GM23338 (cell line): ENCODE measurements at regions not wholly inside any gene's neighbourhood (a gene's known extent, or its start where the extent isn't known, plus 50 kb on each side); places are given as distances from the start of the nearest gene placed in this dataset.

Experiments
- ATAC-seq: fragments of 200-7000 bp; cut with Tn5 transposase; 3 replicates; pipeline ENCODE4 v1.9.1; 2020
- DNase-seq: peaks from one replicate; pipeline ENCODE4 v3.0.0-alpha.2; 2015; ENCODE audit warnings: low spot score
- H2AFZ ChIP-seq: fragments of 200-600 bp; sonication (generic); 2 replicates; pipeline ENCODE4 v1.8.0; 2016; ENCODE audit warnings: antibody characterized with exemption, mild to moderate bottlenecking, moderate library complexity
- H3F3A ChIP-seq: fragments of 200-600 bp; sonication (generic); replicated peaks from 2 replicates; pipeline ENCODE4 v1.8.0; 2017; ENCODE audit warnings: antibody characterized with exemption, mixed run types, low read depth
- H3K27ac ChIP-seq: fragments of 200-600 bp; sonication (generic); 2 replicates; pipeline ENCODE4 v1.6.1; 2016; ENCODE audit warnings: low read depth
- H3K27me3 ChIP-seq: fragments of 200-600 bp; sonication (generic); 2 replicates; pipeline ENCODE4 v1.8.0; 2016; ENCODE audit warnings: mild to moderate bottlenecking, mixed run types, moderate library complexity; ENCODE audit not compliant: insufficient read depth
- H3K36me3 ChIP-seq: fragments of 200-600 bp; sonication (generic); 2 replicates; pipeline ENCODE4 v1.8.0; 2016; ENCODE audit warnings: mild to moderate bottlenecking; ENCODE audit not compliant: insufficient read depth
- H3K4me1 ChIP-seq: fragments of 200-600 bp; sonication (generic); 2 replicates; pipeline ENCODE4 v1.8.0; 2016; ENCODE audit warnings: mild to moderate bottlenecking, moderate library complexity; ENCODE audit not compliant: insufficient read depth
- H3K4me2 ChIP-seq: fragments of 200-600 bp; sonication (generic); 2 replicates; pipeline ENCODE4 v1.7.1; 2017; ENCODE audit warnings: mixed run types
- H3K4me3 ChIP-seq: fragments of 200-600 bp; sonication (generic); 2 replicates; pipeline ENCODE4 v1.6.1; 2016; ENCODE audit warnings: mixed run types
- H3K79me2 ChIP-seq: fragments of 200-600 bp; sonication (generic); replicated peaks from 2 replicates; pipeline ENCODE4 v1.8.0; 2017; ENCODE audit warnings: mild to moderate bottlenecking; ENCODE audit not compliant: insufficient read depth
- H3K9me2 ChIP-seq: fragments of 200-600 bp; sonication (generic); 2 replicates; pipeline ENCODE4 v1.8.0; 2017; ENCODE audit not compliant: insufficient read depth
- H4K20me1 ChIP-seq: fragments of 200-600 bp; sonication (generic); replicated peaks from 2 replicates; pipeline ENCODE4 v1.8.0; 2017; ENCODE audit warnings: mild to moderate bottlenecking; ENCODE audit not compliant: insufficient read depth
- H3K27ac Mint-ChIP-seq: 2 replicates; pipeline ENCODE4 v1.8.0; 2020; ENCODE audit warnings: inconsistent platforms, mild to moderate bottlenecking, moderate library complexity, mixed read lengths
- H3K27me3 Mint-ChIP-seq: 3 replicates; pipeline ENCODE4 v1.8.0; 2022; ENCODE audit warnings: low read depth, mild to moderate bottlenecking, moderate library complexity, mixed read lengths, inconsistent platforms; ENCODE audit not compliant: insufficient read depth, poor library complexity
- H3K36me3 Mint-ChIP-seq: 3 replicates; pipeline ENCODE4 v1.8.0; 2021; ENCODE audit warnings: low read depth, mild to moderate bottlenecking, inconsistent platforms, moderate library complexity, mixed read lengths
- H3K4me1 Mint-ChIP-seq: 3 replicates; pipeline ENCODE4 v1.8.0; 2020; ENCODE audit warnings: mild to moderate bottlenecking, inconsistent platforms, mixed read lengths
- H3K4me3 Mint-ChIP-seq: 3 replicates; pipeline ENCODE4 v1.8.0; 2021; ENCODE audit warnings: moderate library complexity, mild to moderate bottlenecking, inconsistent platforms, mixed read lengths
- H3K9me3 Mint-ChIP-seq: 3 replicates; pipeline ENCODE4 v1.8.0; 2020; ENCODE audit warnings: moderate library complexity, mild to moderate bottlenecking, inconsistent platforms, mixed read lengths
- ETS1 ChIP-seq: IDR thresholded peaks from 2 replicates; pipeline ENCODE4 v1.6.1; 2016; ENCODE audit warnings: antibody characterized with exemption
- EZH2 ChIP-seq: fragments of 200-600 bp; sonication (generic); IDR thresholded peaks from one replicate; pipeline ENCODE4 v1.8.0; 2017; ENCODE audit warnings: antibody characterized with exemption, mild to moderate bottlenecking, low read depth; ENCODE audit not compliant: unreplicated experiment
- JUNB ChIP-seq: IDR thresholded peaks from one replicate; pipeline ENCODE4 v1.6.1; 2016; ENCODE audit warnings: antibody characterized with exemption; ENCODE audit not compliant: unreplicated experiment
- NANOG ChIP-seq: IDR thresholded peaks from 2 replicates; pipeline ENCODE4 v1.6.1; 2016; ENCODE audit warnings: antibody characterized with exemption, borderline replicate concordance
- POLR2AphosphoS5 ChIP-seq: IDR thresholded peaks from 2 replicates; pipeline ENCODE4 v1.6.1; 2016; ENCODE audit warnings: antibody characterized with exemption, low read depth
- STAT1 ChIP-seq: IDR thresholded peaks from one replicate; pipeline ENCODE4 v1.6.1; 2016; ENCODE audit warnings: antibody characterized with exemption; ENCODE audit not compliant: unreplicated experiment
- ZNF114 ChIP-seq: fragments of 250-450 bp; sonication (Bioruptor Pico); IDR thresholded peaks from 2 replicates; pipeline ENCODE4 v1.5.0; 2020; ENCODE audit warnings: mild to moderate bottlenecking, moderate library complexity
- ZNF331 ChIP-seq: fragments of 250-450 bp; sonication (Bioruptor Pico); IDR thresholded peaks from 2 replicates; pipeline ENCODE4 v1.5.0; 2020; ENCODE audit warnings: low read depth, mild to moderate bottlenecking, moderate library complexity
- TF ChIP-seq, protein P1 (sequence below): IDR thresholded peaks from one replicate; pipeline ENCODE4 v1.6.1; 2018; ENCODE audit warnings: antibody characterized with exemption; ENCODE audit not compliant: unreplicated experiment

GRCh38 chr20:63104312-63105181, 97.8 kb upstream of the BHLHE23 start:
- H3K4me2 ChIP-seq = no peak overlapping the region
- H3K79me2 ChIP-seq = no peaks in the 10 kb centered on the region
- no peak overlapping the region for H3K4me3 ChIP-seq
- Mint-ChIP-seq H3K4me1 (peaks cover 4% of the 10 kb centered on the region; the same call in 2 of the 3 replicates), H3K9me3 (peaks cover 10% of the 10 kb centered on the region), H3K27me3 (peaks cover 35% of the 10 kb centered on the region), H3K27ac (no peak overlapping the region), H3K4me3 (peak overlapping the region; percentile 33; the same call in 1 of the 3 replicates), H3K36me3 (no peaks in the 10 kb centered on the region)
- DNase-seq (no peak), ATAC-seq (no peak)
- H3F3A ChIP-seq = 0 out of 2 replicates have a peak, but pooled peaks cover 2% of the 10 kb centered on the region
- H2AFZ ChIP-seq = no peak overlapping the region
- peaks cover 38% of the 10 kb centered on the region for H3K27me3 ChIP-seq
- H4K20me1 ChIP-seq = no peaks in the 10 kb centered on the region
- H3K27ac ChIP-seq = no peak overlapping the region
- peaks cover 16% of the 10 kb centered on the region for H3K4me1 ChIP-seq
- no peaks in the 10 kb centered on the region for H3K36me3 ChIP-seq
- H3K9me2 ChIP-seq = no peaks in the 10 kb centered on the region
- TF ChIP-seq NANOG = no peak
- TF ChIP-seq JUNB = no peak
- TF ChIP-seq EZH2 = no peak
- no peak for TF ChIP-seq ZNF114 (CRISPR knock-in tag)
- no peak for TF ChIP-seq STAT1
- TF ChIP-seq ETS1 = no peak
- no peak for TF ChIP-seq POLR2AphosphoS5

- Histone ChIP-seq H3K36me3 (no peaks in the 10 kb centered on the region), H3F3A (0 out of 2 replicates have a peak, but pooled peaks cover 2% of the 10 kb centered on the region), H3K4me3 (no peak overlapping the region), H3K9me2 (no peaks in the 10 kb centered on the region), H3K4me2 (no peak overlapping the region), H3K4me1 (peaks cover 17% of the 10 kb centered on the region), H3K27ac (no peak overlapping the region), H3K79me2 (no peaks in the 10 kb centered on the region), H2AFZ (no peak overlapping the region), H4K20me1 (no peaks in the 10 kb centered on the region), H3K27me3 (peaks cover 47% of the 10 kb centered on the region)
- peaks cover 10% of the 10 kb centered on the region for H3K9me3 Mint-ChIP-seq
- peak overlapping the region; percentile 33; the same call in 1 of the 3 replicates for H3K4me3 Mint-ChIP-seq
- H3K36me3 Mint-ChIP-seq = no peaks in the 10 kb centered on the region
- peaks cover 35% of the 10 kb centered on the region for H3K27me3 Mint-ChIP-seq
- no peak for ATAC-seq
- DNase-seq = no peak
- no peak overlapping the region for H3K27ac Mint-ChIP-seq
- peaks cover 4% of the 10 kb centered on the region; the same call in 2 of the 3 replicates for H3K4me1 Mint-ChIP-seq
- TF ChIP-seq STAT1 = no peak
- no peak for TF ChIP-seq JUNB
- TF ChIP-seq ZNF331 (CRISPR knock-in tag) = no peak
- no peak for TF ChIP-seq ZNF114 (CRISPR knock-in tag)
- TF ChIP-seq, protein P1, sequence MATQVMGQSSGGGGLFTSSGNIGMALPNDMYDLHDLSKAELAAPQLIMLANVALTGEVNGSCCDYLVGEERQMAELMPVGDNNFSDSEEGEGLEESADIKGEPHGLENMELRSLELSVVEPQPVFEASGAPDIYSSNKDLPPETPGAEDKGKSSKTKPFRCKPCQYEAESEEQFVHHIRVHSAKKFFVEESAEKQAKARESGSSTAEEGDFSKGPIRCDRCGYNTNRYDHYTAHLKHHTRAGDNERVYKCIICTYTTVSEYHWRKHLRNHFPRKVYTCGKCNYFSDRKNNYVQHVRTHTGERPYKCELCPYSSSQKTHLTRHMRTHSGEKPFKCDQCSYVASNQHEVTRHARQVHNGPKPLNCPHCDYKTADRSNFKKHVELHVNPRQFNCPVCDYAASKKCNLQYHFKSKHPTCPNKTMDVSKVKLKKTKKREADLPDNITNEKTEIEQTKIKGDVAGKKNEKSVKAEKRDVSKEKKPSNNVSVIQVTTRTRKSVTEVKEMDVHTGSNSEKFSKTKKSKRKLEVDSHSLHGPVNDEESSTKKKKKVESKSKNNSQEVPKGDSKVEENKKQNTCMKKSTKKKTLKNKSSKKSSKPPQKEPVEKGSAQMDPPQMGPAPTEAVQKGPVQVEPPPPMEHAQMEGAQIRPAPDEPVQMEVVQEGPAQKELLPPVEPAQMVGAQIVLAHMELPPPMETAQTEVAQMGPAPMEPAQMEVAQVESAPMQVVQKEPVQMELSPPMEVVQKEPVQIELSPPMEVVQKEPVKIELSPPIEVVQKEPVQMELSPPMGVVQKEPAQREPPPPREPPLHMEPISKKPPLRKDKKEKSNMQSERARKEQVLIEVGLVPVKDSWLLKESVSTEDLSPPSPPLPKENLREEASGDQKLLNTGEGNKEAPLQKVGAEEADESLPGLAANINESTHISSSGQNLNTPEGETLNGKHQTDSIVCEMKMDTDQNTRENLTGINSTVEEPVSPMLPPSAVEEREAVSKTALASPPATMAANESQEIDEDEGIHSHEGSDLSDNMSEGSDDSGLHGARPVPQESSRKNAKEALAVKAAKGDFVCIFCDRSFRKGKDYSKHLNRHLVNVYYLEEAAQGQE = no peak
- no peak for TF ChIP-seq EZH2
- TF ChIP-seq POLR2AphosphoS5 = no peak
Measured at GRCh38 chr20:63103402-63104311, 96.9 kb upstream of the BHLHE23 start.
